RWPE2 (cell line): ENCODE measurements at regions not wholly inside any gene's neighbourhood (a gene's known extent, or its start where the extent isn't known, plus 50 kb on each side); places are given as distances from the start of the nearest gene placed in this dataset.

Source experiments
- ATAC-seq: fragments of 200-7000 bp; cut with Tn5 transposase; 3 replicates; pipeline ENCODE4 v1.9.1; 2021; ENCODE audit warnings: low read depth
- DNase-seq: peaks from one replicate; pipeline ENCODE4 v3.0.0-alpha.2; 2020; ENCODE audit warnings: low spot score
- H3K27ac ChIP-seq: fragments of 450-650 bp; 2 replicates; pipeline ENCODE4 v1.5.1; 2017; ENCODE audit warnings: mild to moderate bottlenecking; ENCODE audit not compliant: poor library complexity, severe bottlenecking
- H3K27me3 ChIP-seq: fragments of 250-450 bp; sonication (Bioruptor Pico); 2 replicates; pipeline ENCODE4 v1.5.1; 2021; ENCODE audit warnings: mild to moderate bottlenecking, moderate library complexity; ENCODE audit not compliant: insufficient read depth, poor library complexity, severe bottlenecking
- H3K36me3 ChIP-seq: fragments of 250-450 bp; sonication (Bioruptor Pico); 2 replicates; pipeline ENCODE4 v1.5.1; 2020; ENCODE audit warnings: low read depth, mild to moderate bottlenecking, moderate library complexity
- H3K4me1 ChIP-seq: fragments of 250-450 bp; sonication (Bioruptor Pico); 2 replicates; pipeline ENCODE4 v1.5.1; 2021; ENCODE audit warnings: mild to moderate bottlenecking, moderate library complexity; ENCODE audit not compliant: insufficient read depth, poor library complexity, severe bottlenecking
- H3K4me3 ChIP-seq: fragments of 250-450 bp; sonication (Bioruptor Pico); 2 replicates; pipeline ENCODE4 v1.5.1; 2021; ENCODE audit warnings: mild to moderate bottlenecking, moderate library complexity; ENCODE audit not compliant: severe bottlenecking
- H3K9me3 ChIP-seq: fragments of 250-450 bp; sonication (Bioruptor Pico); 2 replicates; pipeline ENCODE4 v1.5.1; 2021; ENCODE audit warnings: mild to moderate bottlenecking, moderate library complexity; ENCODE audit not compliant: severe bottlenecking
- CTCF ChIP-seq: fragments of 450-650 bp; IDR thresholded peaks from one replicate; pipeline ENCODE4 v1.5.1; 2017; ENCODE audit warnings: mild to moderate bottlenecking, moderate library complexity; ENCODE audit not compliant: poor library complexity, severe bottlenecking

GRCh38 chr16:51248217-51248616 is 97.1 kb upstream of the SALL1 start:
- DNase-seq (no peak), ATAC-seq (no peak)
- Histone ChIP-seq H3K27me3 (peaks cover 34% of the 10 kb centered on the region), H3K4me1 (no peaks in the 10 kb centered on the region), H3K36me3 (no peaks in the 10 kb centered on the region), H3K4me3 (no peak overlapping the region), H3K9me3 (no peaks in the 10 kb centered on the region), H3K27ac (no peak overlapping the region)
- no peak for TF ChIP-seq CTCF

GRCh38 chr16:51245658-51245995 is 94.6 kb upstream of the SALL1 start:
- DNase-seq (no peak), ATAC-seq (no peak)
- no peak for TF ChIP-seq CTCF

DNA sequence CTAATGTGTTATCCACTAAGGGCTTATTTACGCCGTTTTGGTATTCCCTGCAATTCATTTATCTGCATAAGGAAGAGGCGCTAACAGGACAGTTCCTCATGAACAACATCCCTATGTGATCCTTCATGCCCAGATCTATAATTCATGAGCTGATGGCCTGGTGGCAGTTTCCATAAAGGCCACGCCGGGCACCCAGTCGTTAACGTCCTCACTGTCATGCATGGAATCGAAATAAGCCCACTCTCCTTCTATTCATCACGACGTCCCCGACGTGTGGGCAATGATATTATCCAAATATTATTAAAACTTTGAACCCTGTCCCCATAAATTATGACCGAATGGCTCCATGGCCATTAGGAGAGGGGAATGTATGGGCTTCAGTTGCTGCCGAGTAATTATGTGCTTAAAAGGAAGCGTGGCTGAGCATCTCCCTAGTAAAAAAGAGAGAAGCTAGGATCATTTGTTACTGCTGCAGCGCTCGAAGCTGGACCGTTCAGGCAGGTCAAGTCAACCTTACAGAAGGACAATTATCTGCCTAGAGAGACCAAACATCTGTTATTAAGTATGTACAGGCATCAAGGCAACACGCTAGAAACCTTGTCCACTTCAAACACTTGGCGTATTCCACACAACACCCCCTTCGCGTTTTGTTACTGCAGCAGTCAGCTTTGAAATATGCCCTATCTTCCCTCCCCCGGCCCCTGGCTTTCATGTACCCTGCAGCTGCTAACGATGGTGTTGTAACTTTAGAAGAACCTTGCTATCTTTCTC is 94.0 kb upstream of the SALL1 start:
- Histone ChIP-seq H3K4me3 (no peak overlapping the region), H3K27ac (no peak overlapping the region), H3K9me3 (no peaks in the 10 kb centered on the region), H3K27me3 (peaks cover 39% of the 10 kb centered on the region), H3K4me1 (no peaks in the 10 kb centered on the region), H3K36me3 (no peaks in the 10 kb centered on the region)
- TF ChIP-seq CTCF, result no peak
- no peak for DNase-seq
- no peak for ATAC-seq

More at GRCh38 chr16:51245658-51245995, 94.6 kb upstream of the SALL1 start:
- peaks cover 39% of the 10 kb centered on the region for H3K27me3 ChIP-seq
- H3K27ac ChIP-seq, result no peak overlapping the region
- no peaks in the 10 kb centered on the region for H3K9me3 ChIP-seq
- H3K4me3 ChIP-seq, result no peak overlapping the region
- no peaks in the 10 kb centered on the region for H3K4me1 ChIP-seq
- H3K36me3 ChIP-seq, result no peaks in the 10 kb centered on the region

DNA sequence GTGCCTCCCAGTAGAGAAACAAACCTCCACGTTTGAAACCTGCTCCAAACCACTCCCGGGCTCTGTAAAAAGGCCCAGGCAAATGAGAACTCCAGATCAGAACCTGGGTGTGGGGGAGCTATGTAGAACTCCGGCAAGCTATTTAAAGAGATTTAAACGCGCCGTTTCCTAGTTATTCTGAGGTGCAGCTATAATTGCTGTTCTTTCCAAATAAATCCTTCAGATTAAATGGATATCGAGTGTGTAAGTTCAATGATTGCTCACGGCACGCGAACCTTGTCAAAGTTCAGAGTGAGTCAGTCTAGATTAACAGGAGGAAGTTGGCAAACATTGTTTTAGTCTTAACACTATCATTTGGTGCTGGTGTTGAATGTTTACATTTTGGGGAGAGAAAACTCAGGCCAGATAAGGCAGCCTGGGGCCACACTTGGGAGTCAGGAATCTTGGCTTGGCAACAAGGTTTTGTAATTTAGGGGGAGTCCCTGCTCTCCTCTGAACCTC is 92.9 kb upstream of the SALL1 start:
- no peaks in the 10 kb centered on the region for H3K4me1 ChIP-seq
- H3K36me3 ChIP-seq, result no peaks in the 10 kb centered on the region
- H3K27ac ChIP-seq, result no peak overlapping the region
- no peak overlapping the region for H3K4me3 ChIP-seq
- DNase-seq, result no peak
- H3K27me3 ChIP-seq, result peaks cover 39% of the 10 kb centered on the region
- TF ChIP-seq CTCF, result no peak
- no peaks in the 10 kb centered on the region for H3K9me3 ChIP-seq
- ATAC-seq, result peak; percentile 80

DNA sequence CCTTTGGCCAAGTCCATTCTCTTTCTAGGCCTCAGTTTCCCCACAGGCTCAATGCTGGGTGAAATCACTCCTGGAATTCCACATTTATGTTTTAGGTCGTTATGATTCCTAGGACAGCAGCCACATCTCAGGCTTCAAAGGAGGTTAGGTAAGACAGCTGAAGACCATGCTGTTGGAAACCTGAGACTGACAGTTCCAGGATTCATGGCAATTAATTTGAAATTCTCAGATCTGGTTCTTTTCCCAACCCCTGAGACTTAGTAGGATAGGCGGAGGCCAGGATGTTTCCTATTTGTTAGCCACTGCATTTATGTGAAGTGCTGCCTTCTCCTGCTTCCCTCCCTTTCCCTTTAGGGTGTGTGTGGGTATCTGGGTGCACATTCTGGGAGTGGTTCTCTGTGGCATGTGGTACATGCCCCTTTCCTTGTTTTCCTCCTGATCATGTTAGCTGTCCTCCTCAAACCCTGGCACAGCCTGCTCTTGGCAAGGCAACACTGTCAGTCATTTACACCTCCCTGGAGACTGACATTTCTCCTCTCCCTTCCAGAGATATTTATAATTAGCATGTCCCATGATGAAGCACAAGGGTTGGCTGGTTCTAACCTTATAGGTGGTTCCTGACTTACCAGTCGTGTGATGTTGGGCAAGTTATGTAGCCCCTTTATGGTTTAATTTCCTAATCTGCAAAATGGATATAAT is 91.4 kb upstream of the SALL1 start:
- Histone ChIP-seq H3K9me3 (no peaks in the 10 kb centered on the region), H3K4me1 (no peaks in the 10 kb centered on the region), H3K4me3 (no peak overlapping the region), H3K36me3 (no peaks in the 10 kb centered on the region), H3K27me3 (peaks cover 39% of the 10 kb centered on the region), H3K27ac (no peak overlapping the region)
- DNase-seq (no peak), ATAC-seq (no peak)
- no peak for TF ChIP-seq CTCF
